Nephron progenitor cell (in vitro differentiated cells): ENCODE measurements at regions not wholly inside any gene's neighbourhood (a gene's known extent, or its start where the extent isn't known, plus 50 kb on each side); places are given as distances from the start of the nearest gene placed in this dataset.

Source experiments
- DNase-seq: peaks from one replicate; pipeline ENCODE4 v3.0.0; 2021
- H3K27ac Mint-ChIP-seq: 2 replicates; pipeline ENCODE4 v1.8.0; 2021; ENCODE audit warnings: mild to moderate bottlenecking, moderate library complexity, mixed read lengths
- H3K27me3 Mint-ChIP-seq: 2 replicates; pipeline ENCODE4 v1.8.0; 2021; ENCODE audit warnings: mild to moderate bottlenecking, low read depth, mixed read lengths; ENCODE audit not compliant: poor library complexity
- H3K36me3 Mint-ChIP-seq: 2 replicates; pipeline ENCODE4 v1.8.0; 2021; ENCODE audit warnings: low read depth, mixed read lengths
- H3K4me1 Mint-ChIP-seq: 2 replicates; pipeline ENCODE4 v1.8.0; 2021; ENCODE audit warnings: mixed read lengths
- H3K4me3 Mint-ChIP-seq: 2 replicates; pipeline ENCODE4 v1.8.0; 2021; ENCODE audit warnings: mild to moderate bottlenecking, moderate library complexity, mixed read lengths
- H3K9me3 Mint-ChIP-seq: 2 replicates; pipeline ENCODE4 v1.8.0; 2021; ENCODE audit warnings: mild to moderate bottlenecking, moderate library complexity, mixed read lengths
- CTCF ChIP-seq: fragments of 200-600 bp; sonication (generic); IDR thresholded peaks from 2 replicates; pipeline ENCODE4 v1.5.0; 2021; ENCODE audit warnings: antibody characterized with exemption

GRCh38 chr1:94634977-94635416 lies 93.4 kb upstream of the F3 start:
- Mint-ChIP-seq H3K4me3 (no peak overlapping the region), H3K27ac (no peak overlapping the region), H3K27me3 (peaks cover 11% of the 10 kb centered on the region), H3K36me3 (peaks cover 5% of the 10 kb centered on the region), H3K4me1 (no peaks in the 10 kb centered on the region), H3K9me3 (peaks cover 13% of the 10 kb centered on the region)
- no peak for TF ChIP-seq CTCF
- no peak for DNase-seq

- H3K36me3 Mint-ChIP-seq = no peaks in the 10 kb centered on the region
- no peak for TF ChIP-seq CTCF
- H3K4me1 Mint-ChIP-seq = no peaks in the 10 kb centered on the region
- no peaks in the 10 kb centered on the region for H3K9me3 Mint-ChIP-seq
- DNase-seq = no peak
- H3K27ac Mint-ChIP-seq = no peak overlapping the region
- H3K27me3 Mint-ChIP-seq = peaks cover 11% of the 10 kb centered on the region
- H3K4me3 Mint-ChIP-seq = no peak overlapping the region
Measured at GRCh38 chr1:94633051-94633450, 91.5 kb upstream of the F3 start.

GRCh38 chr1:94629259-94630181 lies 88.0 kb upstream of the F3 start:
- Mint-ChIP-seq H3K27me3 (peaks cover 10% of the 10 kb centered on the region), H3K36me3 (no peaks in the 10 kb centered on the region), H3K4me3 (no peak overlapping the region), H3K9me3 (no peaks in the 10 kb centered on the region), H3K27ac (no peak overlapping the region), H3K4me1 (no peaks in the 10 kb centered on the region)
- DNase-seq = no peak
- TF ChIP-seq CTCF = no peak

GRCh38 chr1:94628499-94628843 lies 86.9 kb upstream of the F3 start:
- Mint-ChIP-seq H3K4me3 (no peak overlapping the region), H3K36me3 (no peaks in the 10 kb centered on the region), H3K9me3 (no peaks in the 10 kb centered on the region), H3K4me1 (peaks cover 9% of the 10 kb centered on the region), H3K27me3 (peaks cover 3% of the 10 kb centered on the region), H3K27ac (no peak overlapping the region)
- no peak for DNase-seq
- no peak for TF ChIP-seq CTCF

- Mint-ChIP-seq H3K9me3 (no peaks in the 10 kb centered on the region), H3K4me3 (no peak overlapping the region), H3K4me1 (peaks cover 15% of the 10 kb centered on the region), H3K27me3 (peaks cover 3% of the 10 kb centered on the region), H3K36me3 (no peaks in the 10 kb centered on the region), H3K27ac (no peak overlapping the region)
- no peak for TF ChIP-seq CTCF
- DNase-seq = no peak
Measured at GRCh38 chr1:94627771-94628498, 86.4 kb upstream of the F3 start.
